ENCODE measurements at regions not wholly inside any gene's neighbourhood (a gene's known extent, or its start where the extent isn't known, plus 50 kb on each side); places are given as distances from the start of the nearest gene placed in this dataset.

DNA sequence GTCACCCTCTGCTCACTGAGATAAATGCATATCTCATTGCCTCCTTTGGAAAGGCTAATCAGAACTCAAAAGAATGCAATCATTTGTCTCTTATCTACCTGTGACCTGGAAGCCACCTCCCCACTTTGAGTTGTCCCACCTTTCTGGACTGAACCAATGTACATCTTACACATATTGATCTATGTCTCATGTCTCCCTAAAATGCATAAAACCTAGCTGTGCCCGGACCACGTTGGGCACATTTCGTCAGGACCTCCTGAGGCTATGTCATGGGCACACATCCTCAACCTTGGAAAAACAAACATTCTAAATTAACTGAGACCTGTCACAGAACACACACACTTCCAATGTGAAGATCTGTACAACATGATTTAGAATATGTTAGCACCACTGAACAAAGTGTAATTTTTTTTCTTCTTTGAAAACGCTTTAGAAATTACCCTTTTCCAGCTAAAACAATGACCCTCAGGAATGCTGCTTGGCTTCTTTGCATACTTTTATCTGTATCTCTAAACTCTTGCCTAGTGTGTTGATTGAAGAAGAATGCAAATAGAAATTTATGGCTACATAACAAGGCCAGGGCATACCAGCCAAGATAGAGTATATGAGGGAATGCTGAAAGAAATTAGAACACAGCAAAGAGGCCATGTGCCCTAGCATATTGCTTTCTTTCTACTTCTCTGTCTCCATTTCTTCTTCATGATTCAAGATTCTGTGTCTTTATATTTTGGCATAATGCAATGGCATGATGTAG, 84.6 kb upstream of the DST start:
- TF ChIP-seq GATA2 (IDR thresholded peaks at IDR 0.05; ENCODE audit: low read depth, low read length) (no peak), GATA3 (IDR thresholded peaks at IDR 0.05; ENCODE audit: low read depth, low read length) (no peak)

DNA sequence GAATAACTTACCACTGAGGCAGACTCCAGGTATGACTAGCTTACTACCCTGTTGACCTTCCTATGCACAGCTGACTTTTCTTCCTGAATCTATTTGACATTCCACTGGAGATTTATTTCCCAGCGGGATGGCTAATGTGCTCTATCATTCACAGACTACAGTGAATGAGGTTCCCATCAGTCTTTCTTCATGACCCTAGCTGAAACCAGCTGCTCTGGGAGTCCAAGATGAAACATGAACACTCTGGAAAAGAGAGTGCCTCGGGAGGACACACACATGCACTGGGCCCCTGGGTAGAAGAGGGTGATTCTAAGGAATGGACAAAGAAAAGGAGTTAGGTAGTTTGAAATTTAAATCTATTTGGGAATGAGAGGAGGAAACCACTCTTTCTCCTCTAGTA, 82.6 kb upstream of the DST start:
- no peak for TF ChIP-seq GATA3 (IDR thresholded peaks at IDR 0.05; ENCODE audit: low read depth, low read length)
- TF ChIP-seq GATA2 (IDR thresholded peaks at IDR 0.05; ENCODE audit: low read depth, low read length) = no peak

DNA sequence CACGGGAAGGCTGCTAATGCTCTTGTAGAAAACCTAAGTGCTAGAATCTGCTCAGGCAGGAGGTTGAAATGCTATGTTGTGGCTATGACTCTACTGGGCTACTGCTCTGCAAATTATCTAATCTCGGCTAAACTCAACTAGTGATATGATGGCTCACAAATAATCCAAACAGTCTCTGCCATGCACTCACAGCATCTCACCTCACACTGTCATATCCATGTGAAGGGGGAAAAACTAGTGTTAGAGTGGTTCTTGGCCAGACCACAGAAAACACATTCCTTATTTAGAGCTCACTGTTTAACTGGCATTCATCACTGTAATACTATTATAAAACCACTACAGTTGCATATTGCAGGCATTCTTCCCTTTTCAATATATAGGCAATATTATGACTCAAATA, 81.8 kb upstream of the DST start:
- TF ChIP-seq GATA3 (IDR thresholded peaks at IDR 0.05; ENCODE audit: low read depth, low read length) (no peak), GATA2 (IDR thresholded peaks at IDR 0.05; ENCODE audit: low read depth, low read length) (no peak)

DNA sequence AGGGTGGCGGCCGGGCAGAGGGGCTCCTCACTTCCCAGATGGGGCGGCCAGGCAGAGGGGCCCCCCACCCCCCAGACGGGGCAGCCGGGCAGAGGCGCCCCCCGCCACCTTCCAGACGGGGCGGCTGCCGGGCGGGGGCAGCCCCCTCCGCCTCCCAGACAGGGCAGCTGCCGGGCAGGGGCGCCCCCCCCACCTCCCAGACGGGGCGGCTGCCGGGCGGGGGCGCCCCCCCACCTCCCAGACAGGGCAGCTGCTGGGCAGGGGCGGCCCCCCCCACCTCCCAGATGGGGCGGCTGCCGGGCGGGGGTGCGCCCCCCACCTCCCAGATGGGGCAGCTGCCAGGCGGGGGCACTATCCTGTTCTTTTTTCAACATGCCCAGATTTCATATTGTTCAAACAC, 78.2 kb upstream of the DST start:
- TF ChIP-seq GATA3 (IDR thresholded peaks at IDR 0.05; ENCODE audit: low read depth, low read length) = no peak
- TF ChIP-seq GATA2 (IDR thresholded peaks at IDR 0.05; ENCODE audit: low read depth, low read length) = no peak

DNA sequence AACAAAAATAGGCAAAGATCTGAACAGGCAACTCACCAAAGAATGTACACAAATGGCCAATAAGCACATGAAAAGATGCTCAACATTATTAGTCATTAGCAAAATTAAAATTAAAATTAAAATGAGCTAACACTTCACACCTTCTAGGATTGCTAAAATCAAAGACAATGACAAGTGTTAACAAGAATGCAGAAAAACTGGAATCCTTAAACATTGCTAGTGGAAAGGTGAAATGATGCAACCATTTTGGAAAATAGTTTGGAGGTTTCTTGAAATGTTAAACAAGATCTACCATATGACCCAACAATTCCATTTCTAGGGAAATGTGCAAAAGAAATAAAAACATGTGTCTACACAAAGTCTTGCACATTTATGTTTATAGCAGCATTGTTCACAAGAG, 75.5 kb upstream of the DST start:
- TF ChIP-seq GATA2 (IDR thresholded peaks at IDR 0.05; ENCODE audit: low read depth, low read length) = no peak
- no peak for TF ChIP-seq GATA3 (IDR thresholded peaks at IDR 0.05; ENCODE audit: low read depth, low read length)

DNA sequence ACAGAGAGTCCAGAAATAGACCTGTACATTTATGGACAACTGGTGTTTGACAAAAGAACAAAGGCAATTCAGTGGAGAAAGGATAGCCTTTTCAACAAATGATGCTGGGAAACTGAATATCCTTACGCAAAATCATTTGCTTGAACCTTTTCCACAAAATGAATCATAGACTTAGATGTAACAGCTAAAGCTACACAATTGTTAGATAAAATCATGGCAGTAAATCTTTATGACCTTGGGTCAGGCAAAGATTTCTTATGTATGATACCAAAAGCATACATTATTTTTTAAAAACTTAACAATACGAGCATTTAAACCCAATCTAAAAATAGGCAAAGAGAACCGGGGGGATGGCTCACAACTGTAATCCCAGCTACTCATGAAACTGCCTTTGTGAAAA, 73.5 kb upstream of the DST start:
- TF ChIP-seq GATA2 (IDR thresholded peaks at IDR 0.05; ENCODE audit: low read depth, low read length) (no peak), GATA3 (IDR thresholded peaks at IDR 0.05; ENCODE audit: low read depth, low read length) (no peak)

DNA sequence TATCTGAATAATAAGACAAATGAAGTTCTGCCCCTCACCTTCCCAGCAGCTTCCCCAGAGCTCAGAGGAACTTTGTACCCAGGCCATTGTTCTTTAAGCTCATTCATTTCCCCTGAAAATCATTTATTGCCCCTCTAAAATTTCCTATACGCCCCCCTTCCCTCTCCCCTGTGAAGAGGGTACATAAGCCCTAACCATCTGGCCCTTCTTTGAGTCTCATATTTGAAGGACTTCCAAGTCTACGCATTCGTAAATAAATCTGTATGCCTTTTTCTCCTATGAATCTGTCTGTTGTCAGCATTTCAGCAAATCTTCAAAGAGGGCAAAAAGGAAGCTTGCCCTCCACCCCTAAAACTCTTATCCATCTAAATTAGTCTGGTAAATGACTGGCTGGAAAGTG, 73.1 kb upstream of the DST start:
- TF ChIP-seq GATA3 (IDR thresholded peaks at IDR 0.05; ENCODE audit: low read depth, low read length) (no peak), GATA2 (IDR thresholded peaks at IDR 0.05; ENCODE audit: low read depth, low read length) (no peak)

DNA sequence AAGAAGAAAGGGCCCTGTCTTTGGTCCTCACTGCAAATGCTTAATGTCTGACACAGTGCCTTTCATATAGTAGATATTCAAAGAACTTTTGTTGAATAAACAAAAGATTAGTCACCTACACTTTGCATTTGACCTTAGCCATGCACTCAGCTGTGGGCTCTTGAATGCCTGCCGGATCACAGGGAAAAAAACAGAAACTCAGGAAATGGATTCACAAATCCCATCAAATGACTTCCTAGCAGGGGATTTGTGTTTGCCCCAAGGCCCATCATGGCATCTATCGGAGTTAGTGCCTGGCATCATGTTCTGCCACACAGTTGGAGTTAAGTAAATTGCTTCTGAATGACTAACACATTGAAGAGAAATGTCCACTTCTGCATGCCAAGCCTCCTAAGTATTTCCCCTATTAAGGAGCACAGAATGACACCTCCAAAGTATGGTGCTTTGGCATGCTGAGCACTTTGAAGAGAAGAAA, 72.3 kb upstream of the DST start:
- no peak for TF ChIP-seq GATA2 (IDR thresholded peaks at IDR 0.05; ENCODE audit: low read depth, low read length)
- TF ChIP-seq GATA3 (IDR thresholded peaks at IDR 0.05; ENCODE audit: low read depth, low read length) = no peak

DNA sequence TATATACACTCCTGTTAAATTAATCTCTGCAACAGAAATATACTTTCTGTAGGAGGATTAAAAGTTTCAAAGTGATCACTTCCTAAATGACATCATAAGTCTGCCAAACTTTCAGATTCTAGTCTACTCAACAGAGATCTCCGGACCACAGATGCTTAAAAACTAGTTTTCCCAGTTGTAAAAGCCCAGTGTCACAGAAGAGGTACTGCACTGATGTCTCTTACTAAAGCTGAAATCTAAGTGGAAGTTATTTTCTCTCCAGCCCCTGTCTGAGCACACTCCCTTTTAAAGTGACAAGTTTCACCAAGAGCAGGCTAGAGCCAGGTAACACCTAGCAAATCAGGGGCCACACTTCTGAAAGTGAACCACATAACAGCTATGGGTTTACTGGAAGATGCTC, 71.6 kb upstream of the DST start:
- TF ChIP-seq GATA2 (IDR thresholded peaks at IDR 0.05; ENCODE audit: low read depth, low read length) (no peak), GATA3 (IDR thresholded peaks at IDR 0.05; ENCODE audit: low read depth, low read length) (no peak)

DNA sequence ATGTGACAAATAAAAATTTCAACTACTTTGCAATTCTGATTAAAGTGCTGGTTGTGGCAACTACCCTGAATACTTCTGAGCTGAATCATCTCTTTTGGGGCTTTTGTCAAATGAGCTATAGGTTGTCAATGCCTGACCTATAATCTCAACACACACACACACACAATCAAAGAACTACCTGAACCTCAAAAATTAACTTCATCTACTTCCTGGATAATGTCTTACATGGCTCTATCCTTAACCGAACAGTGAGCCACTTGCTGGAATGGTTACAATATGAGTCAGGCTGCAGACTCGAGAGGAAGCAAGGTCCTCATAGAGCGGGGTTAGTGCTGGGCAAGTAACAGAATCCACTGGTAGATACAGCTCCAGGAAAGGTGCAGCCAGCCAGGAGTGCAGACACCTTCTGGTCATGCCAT, 70.6 kb upstream of the DST start:
- TF ChIP-seq GATA2 (IDR thresholded peaks at IDR 0.05; ENCODE audit: low read depth, low read length) (no peak), GATA3 (IDR thresholded peaks at IDR 0.05; ENCODE audit: low read depth, low read length) (no peak)

DNA sequence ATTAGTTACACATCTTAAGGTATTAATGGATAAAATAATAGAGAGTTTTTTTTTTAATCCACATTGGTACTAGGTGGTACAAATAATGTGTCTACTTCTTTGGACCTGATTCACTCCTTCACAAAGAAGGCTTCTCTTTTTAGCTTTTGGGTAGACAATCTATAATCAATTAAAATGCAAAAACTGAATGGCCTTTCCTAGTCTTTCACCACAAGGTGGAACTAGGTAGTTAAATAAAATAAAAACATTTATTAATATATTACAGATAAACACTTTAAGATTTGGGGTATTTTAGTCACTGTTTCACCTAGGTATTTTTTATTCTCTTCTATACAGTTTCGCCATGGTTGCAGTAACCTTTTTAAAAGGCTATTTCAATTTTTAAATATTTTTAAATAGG, 68.3 kb upstream of the DST start:
- TF ChIP-seq GATA2 (IDR thresholded peaks at IDR 0.05; ENCODE audit: low read depth, low read length) = no peak
- TF ChIP-seq GATA3 (IDR thresholded peaks at IDR 0.05; ENCODE audit: low read depth, low read length) = no peak

DNA sequence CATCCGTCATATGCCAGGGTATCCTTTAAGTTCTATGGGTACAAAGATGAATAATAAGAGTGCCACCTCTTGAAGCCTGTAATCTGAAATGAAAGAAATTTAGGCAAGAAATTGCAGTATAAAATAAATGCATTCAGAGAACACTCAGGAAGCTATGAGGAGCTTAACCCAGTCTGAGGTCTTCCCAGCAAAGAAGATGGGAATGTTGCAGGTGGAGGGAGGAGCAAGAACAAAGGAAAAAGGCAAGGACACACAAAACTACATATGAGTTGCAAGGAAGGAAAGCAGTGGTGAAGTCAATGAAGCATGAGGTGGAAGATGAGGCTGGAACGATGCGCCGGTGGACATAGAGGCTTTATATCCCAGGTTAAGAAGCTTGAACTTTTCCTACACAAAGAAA, 67.0 kb upstream of the DST start:
- TF ChIP-seq GATA3 (IDR thresholded peaks at IDR 0.05; ENCODE audit: low read depth, low read length) = no peak
- TF ChIP-seq GATA2 (IDR thresholded peaks at IDR 0.05; ENCODE audit: low read depth, low read length) = no peak

DNA sequence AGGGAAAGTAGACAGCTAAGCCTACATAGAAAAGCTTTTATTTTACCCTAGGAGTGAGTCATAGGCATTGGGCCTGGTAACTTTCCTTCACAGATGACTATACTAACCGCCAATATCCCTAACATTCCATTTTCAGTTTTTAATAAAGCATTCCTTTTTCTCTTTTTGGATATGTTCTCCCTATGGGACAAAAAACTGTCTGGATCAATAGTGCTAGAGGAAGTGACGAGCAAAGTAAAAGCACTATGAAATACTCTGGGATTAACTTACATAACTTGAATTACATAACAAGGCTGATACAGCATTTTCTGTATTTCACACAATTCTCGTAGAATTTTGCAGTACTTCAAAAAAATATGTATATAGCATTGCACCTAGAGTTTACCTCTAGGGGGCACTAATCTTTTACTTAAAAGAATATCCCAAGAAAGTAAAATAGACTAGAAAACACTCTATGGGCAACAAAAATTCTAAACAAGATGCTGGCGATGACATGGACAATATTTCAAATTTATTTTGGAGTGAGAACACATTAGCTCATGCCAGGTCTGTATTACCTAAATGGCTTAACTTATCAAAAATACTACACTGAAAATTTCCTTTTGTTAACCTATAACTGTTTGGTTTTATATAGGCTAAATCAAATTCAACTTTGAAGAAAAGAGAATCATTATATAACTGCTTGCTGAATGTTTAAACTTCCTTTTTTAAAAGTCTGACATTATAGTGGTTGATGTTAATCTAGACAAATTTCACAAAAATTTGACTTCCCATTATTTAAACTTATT, 66.3 kb upstream of the DST start:
- TF ChIP-seq GATA2 (IDR thresholded peaks at IDR 0.05; ENCODE audit: low read depth, low read length) (no peak), GATA3 (IDR thresholded peaks at IDR 0.05; ENCODE audit: low read depth, low read length) (no peak)

DNA sequence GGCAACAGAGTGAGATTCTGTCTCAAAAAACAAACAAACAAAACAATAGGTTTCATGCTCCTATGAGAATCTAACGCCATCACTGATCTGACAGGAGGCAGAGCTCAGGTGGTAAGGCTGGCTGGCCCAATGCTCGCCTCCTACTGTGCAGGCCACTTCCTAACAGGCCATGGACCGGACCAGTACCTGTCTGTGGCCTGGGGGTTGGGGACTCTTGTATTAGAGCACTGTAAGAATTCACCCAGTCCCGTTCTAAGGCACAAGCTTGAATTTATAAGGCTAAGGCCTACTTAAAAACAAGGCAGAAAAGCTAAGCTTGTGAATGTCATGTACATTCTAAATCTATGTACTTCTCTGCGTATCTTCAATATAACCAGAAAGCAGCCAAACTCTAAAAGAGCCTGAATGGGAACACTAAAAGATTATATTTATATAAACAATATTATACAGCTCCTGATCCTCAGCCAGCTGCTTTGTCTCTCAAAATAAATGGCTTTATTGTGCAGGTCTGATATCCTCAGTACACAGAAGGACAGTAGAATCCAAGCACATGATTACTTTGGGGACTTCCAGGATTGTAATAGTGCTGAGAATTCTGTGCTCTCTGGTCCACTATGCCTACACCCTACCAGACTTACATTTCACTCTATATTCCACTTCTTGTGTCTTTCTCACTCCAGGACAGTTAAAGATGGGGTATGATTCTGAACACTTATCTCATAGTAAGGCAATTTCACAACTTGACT, 64.5 kb upstream of the DST start:
- TF ChIP-seq GATA3 (IDR thresholded peaks at IDR 0.05; ENCODE audit: low read depth, low read length) (no peak), GATA2 (IDR thresholded peaks at IDR 0.05; ENCODE audit: low read depth, low read length) (no peak)
